ENCODE measurements at regions not wholly inside any gene's neighbourhood (a gene's known extent, or its start where the extent isn't known, plus 50 kb on each side); places are given as distances from the start of the nearest gene placed in this dataset.

- DNase-seq (ENCODE audit: low read depth in 2 of 2) = no peak
These were observed 139.5 kb downstream of the PFKFB3 start for GRCh38 chr10:6342096-6342685.

- no peak for DNase-seq (ENCODE audit: low read depth in 2 of 2)
These were observed 140.7 kb downstream of the PFKFB3 start for GRCh38 chr10:6343305-6344010.

- DNase-seq (ENCODE audit: low read depth in 2 of 2) = no peak
These were observed 142.7 kb downstream of the PFKFB3 start for GRCh38 chr10:6345404-6345803.

GRCh38 chr10:6346631-6347030, 143.9 kb downstream of the PFKFB3 start:
- DNase-seq (ENCODE audit: low read depth in 2 of 2) = no peak

- peak; percentile 14 to 36 for DNase-seq (ENCODE audit: low read depth in 2 of 2)
These were observed 144.7 kb downstream of the PFKFB3 start for GRCh38 chr10:6347391-6347951.

GRCh38 chr10:6348096-6348874, 145.6 kb downstream of the PFKFB3 start:
- peak; percentile 71 to 78 for DNase-seq (ENCODE audit: low read depth in 2 of 2)

- no peak for DNase-seq (ENCODE audit: low read depth in 2 of 2)
These were observed 147.3 kb downstream of the PFKFB3 start for GRCh38 chr10:6349846-6350535.

GRCh38 chr10:6350609-6351008, 147.9 kb downstream of the PFKFB3 start:
- no peak for DNase-seq (ENCODE audit: low read depth in 2 of 2)

- DNase-seq (ENCODE audit: low read depth in 2 of 2) = no peak
These were observed 148.8 kb downstream of the PFKFB3 start for GRCh38 chr10:6351495-6351894.

GRCh38 chr10:6353526-6353925, 150.8 kb downstream of the PFKFB3 start:
- DNase-seq (ENCODE audit: low read depth in 2 of 2) = no peak

GRCh38 chr10:6354168-6354772, 151.5 kb downstream of the PFKFB3 start:
- no peak for DNase-seq (ENCODE audit: low read depth in 2 of 2)

- no peak for DNase-seq (ENCODE audit: low read depth in 2 of 2)
These were observed 153.6 kb downstream of the PFKFB3 start for GRCh38 chr10:6356280-6356793.

GRCh38 chr10:6361869-6362268, 159.1 kb downstream of the PFKFB3 start:
- no peak for DNase-seq (ENCODE audit: low read depth in 2 of 2)

GRCh38 chr10:6362879-6363278, 160.1 kb downstream of the PFKFB3 start:
- no peak for DNase-seq (ENCODE audit: low read depth in 2 of 2)

GRCh38 chr10:6363511-6363910, 160.8 kb downstream of the PFKFB3 start:
- DNase-seq (ENCODE audit: low read depth in 2 of 2) = no peak

- DNase-seq (ENCODE audit: low read depth in 2 of 2) = no peak
These were observed 161.6 kb downstream of the PFKFB3 start for GRCh38 chr10:6364283-6364682.

GRCh38 chr10:6364893-6365292, 162.2 kb downstream of the PFKFB3 start:
- no peak for DNase-seq (ENCODE audit: low read depth in 2 of 2)

GRCh38 chr10:6365384-6365783, 162.7 kb downstream of the PFKFB3 start:
- no peak for DNase-seq (ENCODE audit: low read depth in 2 of 2)

All from stimulated activated CD8-positive, alpha-beta memory T cell treated with anti-CD3 and anti-CD28 coated beads, Interleukin-7, amount 100 ng/mL, for 4 hours (primary cell).